Stimulated activated naive CD4-positive, alpha-beta T cell treated with Interleukin-2 at 50 U/mL for 16 hours (primary cell): ENCODE measurements at regions not wholly inside any gene's neighbourhood (a gene's known extent, or its start where the extent isn't known, plus 50 kb on each side); places are given as distances from the start of the nearest gene placed in this dataset.
"Not testable (repeated sequence)": the region's sequence is repeated elsewhere in the genome, so short reads cannot be mapped to it uniquely, and the experiment has no call there.

ENCODE experiments used
- DNase-seq: peaks from one replicate; lab custom pipeline; 2025; lab: John Stamatoyannopoulos, UW

GRCh38 chr4:181755846-181756245 is 487.4 kb upstream of the TENM3 start:
- DNase-seq = no peak

- DNase-seq = no peak
Observed at GRCh38 chr4:181756451-181757095, 486.6 kb upstream of the TENM3 start.

GRCh38 chr4:181757098-181757497 is 486.1 kb upstream of the TENM3 start:
- DNase-seq = no peak

- no peak for DNase-seq
Observed at GRCh38 chr4:181757910-181758660, 485.1 kb upstream of the TENM3 start.

GRCh38 chr4:181760560-181760959 is 482.6 kb upstream of the TENM3 start:
- no peak for DNase-seq

- DNase-seq = no peak
Observed at GRCh38 chr4:181761156-181761555, 482.0 kb upstream of the TENM3 start.

- no peak for DNase-seq
Observed at GRCh38 chr4:181766061-181766548, 477.1 kb upstream of the TENM3 start.

GRCh38 chr4:181770971-181771370 is 472.2 kb upstream of the TENM3 start:
- DNase-seq = no peak

- no peak for DNase-seq
Observed at GRCh38 chr4:181775298-181775697, 467.9 kb upstream of the TENM3 start.

GRCh38 chr4:181776264-181777054 is 466.7 kb upstream of the TENM3 start:
- DNase-seq = no peak

GRCh38 chr4:181777518-181777917 is 465.7 kb upstream of the TENM3 start:
- DNase-seq = no peak

GRCh38 chr4:181784881-181785280 is 458.3 kb upstream of the TENM3 start:
- no peak for DNase-seq

GRCh38 chr4:181792641-181793040 is 450.6 kb upstream of the TENM3 start:
- DNase-seq = no peak

GRCh38 chr4:181793096-181793495 is 450.1 kb upstream of the TENM3 start:
- DNase-seq = no peak

- no peak for DNase-seq
Observed at GRCh38 chr4:181796502-181796901, 446.7 kb upstream of the TENM3 start.

- DNase-seq = no peak
Observed at GRCh38 chr4:181798536-181798935, 444.7 kb upstream of the TENM3 start.

GRCh38 chr4:181799561-181800069 is 443.6 kb upstream of the TENM3 start:
- DNase-seq = no peak

- no peak for DNase-seq
Observed at GRCh38 chr4:181802207-181802606, 441.0 kb upstream of the TENM3 start.

- no peak for DNase-seq
Observed at GRCh38 chr4:181807771-181808170, 435.4 kb upstream of the TENM3 start.

GRCh38 chr4:181810711-181811110 is 432.5 kb upstream of the TENM3 start:
- no peak for DNase-seq

- DNase-seq = not testable (repeated sequence)
Observed at GRCh38 chr4:181811550-181811949, 431.7 kb upstream of the TENM3 start.

- DNase-seq = no peak
Observed at GRCh38 chr4:181819946-181820345, 423.3 kb upstream of the TENM3 start.

GRCh38 chr4:181820553-181820952 is 422.6 kb upstream of the TENM3 start:
- no peak for DNase-seq
